ENCODE measurements at regions not wholly inside any gene's neighbourhood (a gene's known extent, or its start where the extent isn't known, plus 50 kb on each side); places are given as distances from the start of the nearest gene placed in this dataset.

DNA sequence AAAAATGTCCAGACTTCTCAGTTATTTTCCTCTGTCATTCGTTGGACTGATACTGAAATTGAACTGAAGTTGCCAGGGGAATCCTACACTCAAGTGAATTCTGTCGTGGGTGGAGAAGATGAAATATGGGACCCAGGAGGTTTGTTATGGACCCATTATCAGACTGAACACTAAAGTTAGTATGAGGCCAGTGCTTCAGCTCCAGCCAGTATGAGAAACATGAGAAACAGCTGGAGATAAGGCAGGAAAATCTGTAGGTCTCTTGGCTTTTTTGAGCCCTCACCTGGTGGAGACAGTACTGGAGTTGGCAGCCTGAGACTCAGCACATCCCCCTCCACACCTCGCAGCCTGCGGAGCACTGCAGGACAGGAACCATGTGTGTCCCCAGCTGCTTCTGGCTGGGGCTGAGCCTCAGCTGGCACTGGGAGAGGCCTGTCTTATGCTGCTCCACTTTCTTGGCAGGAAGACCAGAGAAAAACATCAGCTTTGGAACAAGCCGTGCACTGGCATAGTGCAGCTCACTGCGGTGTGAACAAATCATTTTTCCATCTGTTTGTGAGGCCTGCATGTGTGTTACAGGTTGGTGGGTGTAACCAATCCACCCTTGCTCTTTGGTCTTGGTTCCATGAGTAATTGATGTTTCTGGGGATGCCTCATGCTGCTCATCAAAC lies 641.0 kb downstream of the FGF9 start:
- no peak for FAIRE-seq
- no peak for DNase-seq (ENCODE audit: insufficient read length, low spot score)
- no peak for TF ChIP-seq POLR2A (IDR thresholded peaks at IDR 0.05; ENCODE audit: low read depth, low read length)

DNA sequence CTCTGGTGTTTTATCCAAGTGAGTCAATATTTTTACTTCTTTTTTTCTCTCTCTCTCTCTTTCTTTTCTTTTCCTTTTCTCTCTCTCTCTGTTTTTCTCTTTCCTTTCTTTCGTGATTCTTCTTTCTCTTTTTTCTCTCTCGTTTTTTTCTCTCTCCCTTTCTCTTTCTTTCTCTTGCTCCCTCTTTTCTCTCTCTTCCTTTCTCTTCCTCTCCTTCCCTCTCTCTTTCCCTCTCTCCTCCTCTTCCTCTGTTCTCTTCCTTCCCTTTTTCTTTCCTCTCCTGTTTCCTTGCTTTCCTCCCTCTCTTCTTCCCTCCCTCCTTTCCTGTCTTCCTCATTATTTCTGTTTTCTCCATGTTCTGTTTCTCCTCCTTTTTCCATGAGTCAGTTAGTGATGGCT lies 641.5 kb downstream of the FGF9 start:
- FAIRE-seq: no peak
- TF ChIP-seq POLR2A (IDR thresholded peaks at IDR 0.05; ENCODE audit: low read depth, low read length): no peak
- DNase-seq (ENCODE audit: insufficient read length, low spot score): no peak

DNA sequence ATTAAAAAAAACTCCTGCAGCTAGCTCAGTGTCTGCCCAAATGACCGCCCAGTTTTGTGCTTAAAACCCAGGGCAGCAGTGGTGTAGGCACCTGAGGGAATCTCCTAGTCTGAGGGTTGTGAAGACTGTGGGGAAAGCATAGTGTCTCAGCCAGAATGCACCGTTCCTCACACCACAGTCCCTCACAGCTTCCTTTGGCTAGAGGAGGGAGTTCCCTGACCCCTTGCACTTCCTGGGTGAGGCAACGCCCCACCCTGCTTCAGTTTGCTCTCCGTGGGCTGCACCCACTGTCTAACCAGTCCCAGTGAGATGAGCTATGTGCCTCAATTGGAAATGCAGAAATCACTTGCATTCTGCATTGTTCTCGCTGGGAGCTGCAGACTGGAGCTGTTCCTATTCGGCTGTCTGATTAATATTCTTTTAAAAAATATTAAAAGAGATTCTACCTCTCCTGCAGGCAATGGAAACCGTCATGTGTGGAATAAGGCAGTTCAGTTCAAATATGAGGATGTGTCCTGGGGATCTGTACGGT lies 645.7 kb downstream of the FGF9 start:
- DNase-seq (ENCODE audit: insufficient read length, low spot score) (no peak), FAIRE-seq (no peak)
- no peak for TF ChIP-seq POLR2A (IDR thresholded peaks at IDR 0.05; ENCODE audit: low read depth, low read length)

DNA sequence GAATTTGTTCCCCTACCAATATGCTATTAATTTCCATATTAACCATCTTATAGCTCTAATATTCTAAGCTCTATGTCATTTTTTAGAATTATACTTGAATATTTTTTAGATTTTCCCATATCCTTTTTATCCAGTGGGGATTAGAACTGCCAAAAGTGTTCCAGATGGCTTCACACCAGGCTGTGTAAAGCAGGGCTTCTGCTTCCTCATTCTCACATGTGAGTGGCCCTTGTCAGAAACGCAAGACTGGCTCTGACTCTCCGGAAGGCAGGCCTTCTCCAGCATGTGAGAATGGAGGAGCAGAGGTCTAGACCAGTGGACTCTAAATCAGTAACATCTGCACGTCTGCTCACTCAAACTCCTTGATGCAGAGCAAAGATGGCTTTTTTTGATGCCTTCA lies 650.1 kb downstream of the FGF9 start:
- DNase-seq (ENCODE audit: insufficient read length, low spot score) (no peak), FAIRE-seq (no peak)
- no peak for TF ChIP-seq POLR2A (IDR thresholded peaks at IDR 0.05; ENCODE audit: low read depth, low read length)

DNA sequence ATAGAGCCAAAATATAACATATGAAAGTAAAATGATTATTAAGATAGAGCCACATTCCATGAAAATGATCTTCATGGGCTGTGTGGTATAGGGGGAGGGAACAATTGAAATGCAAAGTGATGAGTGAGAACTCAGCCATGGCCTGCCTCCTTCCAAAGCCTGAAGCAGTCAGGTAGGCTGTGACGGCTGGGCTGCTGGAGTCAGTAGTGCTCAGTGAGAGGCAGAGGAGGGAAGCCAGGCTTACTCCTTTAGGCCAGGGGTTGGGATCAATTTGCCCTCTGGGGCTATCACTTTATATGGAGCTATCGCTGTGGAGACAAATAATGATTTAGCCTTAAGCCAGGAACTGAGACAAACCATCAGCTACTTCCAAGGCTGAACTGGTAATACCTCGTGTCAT lies 654.9 kb downstream of the FGF9 start:
- DNase-seq (ENCODE audit: insufficient read length, low spot score): no peak
- FAIRE-seq: no peak
- TF ChIP-seq POLR2A (IDR thresholded peaks at IDR 0.05; ENCODE audit: low read depth, low read length): no peak

- DNase-seq (ENCODE audit: insufficient read length, low spot score) (no peak), FAIRE-seq (no peak)
Observed at GRCh38 chr13:22332416-22332815, 661.5 kb downstream of the FGF9 start.

GRCh38 chr13:22336460-22336859 lies 665.6 kb downstream of the FGF9 start:
- no peak for TF ChIP-seq POLR2A (IDR thresholded peaks at IDR 0.05; ENCODE audit: low read depth, low read length)
- DNase-seq (ENCODE audit: insufficient read length, low spot score) (no peak), FAIRE-seq (no peak)

More at GRCh38 chr13:22332416-22332815, 661.5 kb downstream of the FGF9 start:
- TF ChIP-seq POLR2A (IDR thresholded peaks at IDR 0.05; ENCODE audit: low read depth, low read length): no peak

DNA sequence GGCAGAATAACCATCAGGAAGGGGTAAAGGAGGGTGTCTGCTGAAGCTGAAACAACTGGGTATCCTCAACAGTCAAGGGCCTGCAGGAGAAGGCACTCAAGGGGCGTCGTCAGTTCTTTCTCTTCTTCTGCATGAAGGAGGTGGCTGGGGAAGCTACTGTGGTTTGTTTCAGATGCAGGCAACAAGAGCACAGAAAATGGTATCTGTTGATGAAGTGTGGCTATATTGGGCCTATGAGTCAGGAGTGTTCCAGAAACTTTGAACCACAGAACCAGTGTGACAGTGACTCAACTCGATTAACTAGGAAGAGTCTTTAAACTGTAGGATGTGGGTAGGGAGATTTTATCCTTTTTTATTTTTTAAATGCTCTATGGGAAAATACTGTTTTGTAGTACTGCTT lies 686.3 kb downstream of the FGF9 start:
- DNase-seq (ENCODE audit: insufficient read length, low spot score) (no peak), FAIRE-seq (no peak)

GRCh38 chr13:22369090-22369489 lies 698.2 kb downstream of the FGF9 start:
- no peak for TF ChIP-seq POLR2A (IDR thresholded peaks at IDR 0.05; ENCODE audit: low read depth, low read length)
- FAIRE-seq: no peak
- no peak for DNase-seq (ENCODE audit: insufficient read length, low spot score)

More for the DNA sequence above, 686.3 kb downstream of the FGF9 start:
- TF ChIP-seq POLR2A (IDR thresholded peaks at IDR 0.05; ENCODE audit: low read depth, low read length): no peak

DNA sequence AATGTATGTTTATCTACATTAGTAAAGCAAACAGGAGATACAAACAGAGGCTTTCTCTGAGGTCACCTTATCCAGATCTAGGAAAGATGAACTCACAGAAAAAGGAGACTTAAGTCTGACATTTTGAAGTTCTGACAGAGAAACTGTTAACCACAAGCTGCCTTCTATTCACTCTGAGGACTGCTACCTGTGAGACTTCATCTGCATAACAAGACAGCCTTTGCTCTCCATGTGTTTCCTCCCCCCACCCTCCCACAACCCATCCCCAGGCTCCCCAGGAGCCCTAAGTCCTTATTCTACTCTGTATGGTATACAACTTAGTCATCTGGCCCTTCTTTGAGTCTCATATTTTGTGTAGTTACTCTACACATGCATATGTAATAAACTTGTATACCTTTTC lies 699.0 kb downstream of the FGF9 start:
- no peak for FAIRE-seq
- TF ChIP-seq POLR2A (IDR thresholded peaks at IDR 0.05; ENCODE audit: low read depth, low read length): no peak
- no peak for DNase-seq (ENCODE audit: insufficient read length, low spot score)

DNA sequence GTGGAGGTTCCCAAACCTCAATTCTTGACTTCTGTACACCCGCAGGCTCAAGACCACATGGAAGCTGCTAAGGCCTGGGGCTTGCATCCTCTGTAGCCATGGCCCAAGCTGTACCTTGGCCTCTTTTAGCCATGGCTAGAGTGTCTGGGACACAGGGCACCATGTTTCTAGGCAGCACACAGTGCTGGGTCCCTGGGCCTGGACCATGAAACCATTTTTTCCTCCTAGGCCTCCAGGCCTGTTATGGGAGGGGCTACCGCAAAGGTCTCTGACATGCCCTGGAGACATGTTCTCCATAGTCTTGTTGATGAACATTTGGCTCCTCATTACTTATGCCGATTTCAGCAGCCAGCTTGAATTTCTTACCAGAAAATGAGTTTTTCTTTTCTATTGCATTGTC lies 701.4 kb downstream of the FGF9 start:
- no peak for TF ChIP-seq POLR2A (IDR thresholded peaks at IDR 0.05; ENCODE audit: low read depth, low read length)
- DNase-seq (ENCODE audit: insufficient read length, low spot score) (no peak), FAIRE-seq (no peak)

GRCh38 chr13:22375151-22375550 lies 704.3 kb downstream of the FGF9 start:
- DNase-seq (ENCODE audit: insufficient read length, low spot score): no peak
- TF ChIP-seq POLR2A (IDR thresholded peaks at IDR 0.05; ENCODE audit: low read depth, low read length): no peak
- no peak for FAIRE-seq

- TF ChIP-seq POLR2A (IDR thresholded peaks at IDR 0.05; ENCODE audit: low read depth, low read length): no peak
- no peak for DNase-seq (ENCODE audit: insufficient read length, low spot score)
- FAIRE-seq: no peak
Observed at GRCh38 chr13:22387899-22388298, 717.0 kb downstream of the FGF9 start.

GRCh38 chr13:22399801-22400420 lies 729.0 kb downstream of the FGF9 start:
- no peak for FAIRE-seq
- no peak for TF ChIP-seq POLR2A (IDR thresholded peaks at IDR 0.05; ENCODE audit: low read depth, low read length)
- DNase-seq (ENCODE audit: insufficient read length, low spot score): no peak

- TF ChIP-seq POLR2A (IDR thresholded peaks at IDR 0.05; ENCODE audit: low read depth, low read length): no peak
- no peak for DNase-seq (ENCODE audit: insufficient read length, low spot score)
- no peak for FAIRE-seq
Observed at GRCh38 chr13:22402682-22403081, 731.8 kb downstream of the FGF9 start.
